Progenitor cell of endocrine pancreas (in vitro differentiated cells): ENCODE measurements at regions not wholly inside any gene's neighbourhood (a gene's known extent, or its start where the extent isn't known, plus 50 kb on each side); places are given as distances from the start of the nearest gene placed in this dataset.

Experiments
- DNase-seq: peaks from one replicate; pipeline ENCODE4 v3.0.0; 2021; ENCODE audit warnings: low spot score; ENCODE audit not compliant: unreplicated experiment
- H3K27ac Mint-ChIP-seq: 2 replicates; pipeline ENCODE4 v1.8.0; 2021; ENCODE audit warnings: mild to moderate bottlenecking, moderate library complexity, mixed read lengths
- H3K27me3 Mint-ChIP-seq: 2 replicates; pipeline ENCODE4 v1.8.0; 2021; ENCODE audit warnings: mixed read lengths
- H3K36me3 Mint-ChIP-seq: 2 replicates; pipeline ENCODE4 v1.8.0; 2022; ENCODE audit warnings: mixed read lengths; ENCODE audit not compliant: insufficient read depth
- H3K4me1 Mint-ChIP-seq: 2 replicates; pipeline ENCODE4 v1.8.0; 2021; ENCODE audit warnings: low read depth, mixed read lengths
- H3K4me3 Mint-ChIP-seq: 2 replicates; pipeline ENCODE4 v1.8.0; 2021; ENCODE audit warnings: low read depth, mild to moderate bottlenecking, moderate library complexity, mixed read lengths
- H3K9me3 Mint-ChIP-seq: 2 replicates; pipeline ENCODE4 v1.8.0; 2021; ENCODE audit warnings: low read depth, mixed read lengths
- TF ChIP-seq, protein P1 (sequence below): fragments of 200-600 bp; sonication (generic); IDR thresholded peaks from one replicate; pipeline ENCODE4 v1.5.0; 2021; ENCODE audit warnings: antibody characterized with exemption, mild to moderate bottlenecking; ENCODE audit not compliant: unreplicated experiment

DNA sequence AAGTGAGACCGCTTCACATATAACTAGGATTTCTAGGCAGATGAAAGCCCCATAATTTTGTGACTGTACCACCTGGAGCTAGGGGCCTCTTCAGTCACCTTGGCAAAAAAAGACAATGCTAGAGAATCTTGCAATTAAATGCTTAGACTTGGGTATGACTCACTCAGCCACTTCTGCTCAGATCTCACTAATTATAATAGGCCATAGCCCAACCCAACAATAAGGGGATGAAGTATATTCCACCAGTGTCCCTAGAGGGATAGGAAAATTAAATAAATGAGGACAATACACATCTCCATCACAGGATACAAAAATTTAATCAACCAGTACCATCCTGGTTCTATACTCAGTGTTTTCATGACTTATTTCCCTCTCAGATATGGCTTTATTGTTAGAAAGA, 1079.9 kb upstream of the C9orf72 start:
- Mint-ChIP-seq H3K27me3 (no peaks in the 10 kb centered on the region), H3K4me3 (no peak overlapping the region), H3K36me3 (no peaks in the 10 kb centered on the region), H3K4me1 (no peaks in the 10 kb centered on the region), H3K9me3 (no peaks in the 10 kb centered on the region), H3K27ac (no peak overlapping the region)
- TF ChIP-seq, protein P1, sequence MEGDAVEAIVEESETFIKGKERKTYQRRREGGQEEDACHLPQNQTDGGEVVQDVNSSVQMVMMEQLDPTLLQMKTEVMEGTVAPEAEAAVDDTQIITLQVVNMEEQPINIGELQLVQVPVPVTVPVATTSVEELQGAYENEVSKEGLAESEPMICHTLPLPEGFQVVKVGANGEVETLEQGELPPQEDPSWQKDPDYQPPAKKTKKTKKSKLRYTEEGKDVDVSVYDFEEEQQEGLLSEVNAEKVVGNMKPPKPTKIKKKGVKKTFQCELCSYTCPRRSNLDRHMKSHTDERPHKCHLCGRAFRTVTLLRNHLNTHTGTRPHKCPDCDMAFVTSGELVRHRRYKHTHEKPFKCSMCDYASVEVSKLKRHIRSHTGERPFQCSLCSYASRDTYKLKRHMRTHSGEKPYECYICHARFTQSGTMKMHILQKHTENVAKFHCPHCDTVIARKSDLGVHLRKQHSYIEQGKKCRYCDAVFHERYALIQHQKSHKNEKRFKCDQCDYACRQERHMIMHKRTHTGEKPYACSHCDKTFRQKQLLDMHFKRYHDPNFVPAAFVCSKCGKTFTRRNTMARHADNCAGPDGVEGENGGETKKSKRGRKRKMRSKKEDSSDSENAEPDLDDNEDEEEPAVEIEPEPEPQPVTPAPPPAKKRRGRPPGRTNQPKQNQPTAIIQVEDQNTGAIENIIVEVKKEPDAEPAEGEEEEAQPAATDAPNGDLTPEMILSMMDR = no peak
- no peak for DNase-seq

DNA sequence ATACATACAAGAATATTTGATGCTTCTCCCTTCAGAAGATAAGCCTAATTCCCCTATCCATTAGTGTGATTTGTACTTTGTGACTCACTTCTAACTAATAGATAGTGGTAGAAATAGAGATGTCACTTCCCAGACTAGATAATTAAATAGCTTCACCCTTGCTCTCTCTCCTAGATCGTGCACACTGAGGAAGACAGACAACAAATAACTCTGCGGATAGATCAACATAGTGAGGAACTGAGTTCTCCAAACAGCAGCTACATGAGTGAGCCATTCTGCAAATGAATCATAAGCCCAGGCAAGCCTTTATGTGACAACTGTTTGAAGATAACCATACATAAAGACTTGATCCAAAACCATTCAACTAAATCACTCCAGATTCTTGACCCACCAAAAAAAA, 1083.4 kb upstream of the C9orf72 start:
- no peak for DNase-seq
- TF ChIP-seq, protein P1 = no peak
- Mint-ChIP-seq H3K4me3 (no peak overlapping the region), H3K9me3 (no peaks in the 10 kb centered on the region), H3K36me3 (no peaks in the 10 kb centered on the region), H3K27me3 (no peaks in the 10 kb centered on the region), H3K4me1 (no peaks in the 10 kb centered on the region), H3K27ac (no peak overlapping the region)

DNA sequence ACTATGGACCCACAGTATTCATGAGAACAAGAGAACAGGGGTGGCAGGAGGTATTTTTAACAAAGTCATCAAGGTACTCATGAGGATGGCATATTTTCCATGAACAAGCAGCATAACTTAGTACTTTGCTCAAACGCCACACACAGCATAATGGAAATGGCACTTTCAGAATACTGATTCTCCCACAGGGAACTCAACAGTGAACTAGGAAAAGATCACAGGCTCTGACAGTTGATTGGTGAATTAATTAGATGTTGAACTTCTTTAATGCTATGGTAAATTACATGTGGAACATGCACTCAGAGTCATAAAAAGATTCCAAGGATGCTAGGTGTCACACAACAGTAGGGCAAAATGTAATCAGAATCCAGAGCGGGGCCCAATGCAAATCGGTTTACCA, 1088.6 kb upstream of the C9orf72 start:
- TF ChIP-seq, protein P1 = no peak
- Mint-ChIP-seq H3K4me3 (no peak overlapping the region), H3K27me3 (no peaks in the 10 kb centered on the region), H3K4me1 (peaks cover 1% of the 10 kb centered on the region), H3K9me3 (no peaks in the 10 kb centered on the region), H3K36me3 (no peaks in the 10 kb centered on the region), H3K27ac (no peak overlapping the region)
- no peak for DNase-seq

DNA sequence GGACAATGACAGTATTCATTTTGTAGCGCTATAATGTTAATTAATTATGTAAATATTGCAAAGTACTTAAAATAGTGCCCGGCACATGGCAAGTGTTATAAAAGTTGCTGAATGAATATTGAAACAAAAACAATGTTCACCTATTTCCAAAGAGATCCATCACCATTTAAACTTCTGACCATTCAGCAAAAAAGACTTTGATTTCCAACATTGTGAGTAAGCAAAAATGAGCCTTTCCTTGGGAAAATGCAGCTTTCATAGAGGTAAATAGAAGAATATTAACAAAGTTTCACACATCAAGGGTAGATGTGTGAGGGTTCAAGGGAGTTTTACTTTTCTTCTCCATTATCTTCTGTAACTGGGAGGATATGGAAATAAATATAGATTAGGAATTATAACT, 1089.4 kb upstream of the C9orf72 start:
- TF ChIP-seq, protein P1 = no peak
- H3K4me3 Mint-ChIP-seq = no peak overlapping the region
- DNase-seq = no peak
- H3K4me1 Mint-ChIP-seq = peaks cover 3% of the 10 kb centered on the region
- no peaks in the 10 kb centered on the region for H3K9me3 Mint-ChIP-seq
- H3K36me3 Mint-ChIP-seq = no peaks in the 10 kb centered on the region
- no peaks in the 10 kb centered on the region for H3K27me3 Mint-ChIP-seq
- no peak overlapping the region for H3K27ac Mint-ChIP-seq

DNA sequence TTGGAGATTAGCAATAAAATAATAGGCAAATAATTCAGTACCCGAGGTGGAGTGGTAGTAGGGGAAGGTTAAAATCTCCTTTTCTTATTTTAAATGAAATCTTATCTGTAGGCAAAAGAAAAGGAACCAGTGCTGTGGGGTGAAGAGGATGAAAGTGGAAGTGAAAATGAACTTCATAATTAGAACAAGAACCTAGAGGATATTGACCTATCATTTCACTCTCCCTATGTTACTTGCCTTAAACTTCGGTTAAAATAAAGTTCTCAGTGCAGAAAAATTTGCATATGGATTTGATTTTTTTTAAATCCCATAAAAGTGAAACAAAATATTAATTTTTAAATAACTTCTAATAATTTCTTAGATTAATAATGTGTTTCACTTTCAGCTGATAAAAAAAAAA, 1094.9 kb upstream of the C9orf72 start:
- no peak overlapping the region for H3K4me3 Mint-ChIP-seq
- DNase-seq = no peak
- H3K9me3 Mint-ChIP-seq = no peaks in the 10 kb centered on the region
- H3K4me1 Mint-ChIP-seq = peaks cover 3% of the 10 kb centered on the region
- no peaks in the 10 kb centered on the region for H3K27me3 Mint-ChIP-seq
- no peak overlapping the region for H3K27ac Mint-ChIP-seq
- no peaks in the 10 kb centered on the region for H3K36me3 Mint-ChIP-seq
- TF ChIP-seq, protein P1 = no peak
